Neural cell (in vitro differentiated cells): ENCODE measurements at regions not wholly inside any gene's neighbourhood (a gene's known extent, or its start where the extent isn't known, plus 50 kb on each side); places are given as distances from the start of the nearest gene placed in this dataset.

Experiments used
- H2AFZ ChIP-seq: fragments of 200-600, 300-800 bp; sonication (generic), shearing (Covaris generic); 2 replicates; pipeline ENCODE4 v1.6.0; 2014; ENCODE audit warnings: low read depth, mild to moderate bottlenecking, antibody characterized with exemption, low read length, moderate library complexity
- H3F3A ChIP-seq: fragments of 200-600 bp; shearing (Covaris generic); 2 replicates; pipeline ENCODE4 v1.6.1; 2016; ENCODE audit warnings: mild to moderate bottlenecking, moderate library complexity, mixed read lengths, antibody characterized with exemption, low read length; ENCODE audit not compliant: insufficient read depth, poor library complexity, severe bottlenecking
- H3K27ac ChIP-seq: fragments of 200-600, 300-800 bp; sonication (generic), shearing (Covaris generic); 2 replicates; pipeline ENCODE4 v1.5.1; 2014; ENCODE audit warnings: mild to moderate bottlenecking, low read length, moderate library complexity
- H3K27me3 ChIP-seq: fragments of 300-800, 200-600 bp; sonication (generic), shearing (Covaris generic); 2 replicates; pipeline ENCODE4 v1.6.0; 2014; ENCODE audit warnings: mild to moderate bottlenecking, low read depth, low read length, moderate library complexity; ENCODE audit not compliant: insufficient read depth
- H3K36me3 ChIP-seq: fragments of 300-800, 200-600 bp; sonication (generic), shearing (Covaris generic); 2 replicates; pipeline ENCODE4 v1.5.1; 2014; ENCODE audit warnings: mild to moderate bottlenecking, antibody characterized with exemption, low read length, moderate library complexity; ENCODE audit not compliant: insufficient read depth
- H3K4me2 ChIP-seq: fragments of 300-800, 200-600 bp; sonication (generic), shearing (Covaris generic); 2 replicates; pipeline ENCODE4 v1.6.0; 2014; ENCODE audit warnings: mild to moderate bottlenecking, low read length
- H3K4me3 ChIP-seq: fragments of 300-800, 200-600 bp; sonication (generic), shearing (Covaris generic); 2 replicates; pipeline ENCODE4 v1.5.1; 2014; ENCODE audit warnings: mild to moderate bottlenecking, low read length, moderate library complexity
- H3K79me2 ChIP-seq: fragments of 200-600 bp; shearing (Covaris generic); replicated peaks from 2 replicates; pipeline ENCODE4 v1.6.0; 2014; ENCODE audit warnings: mild to moderate bottlenecking, low read length, moderate library complexity; ENCODE audit not compliant: insufficient read depth
- H3K9ac ChIP-seq: fragments of 300-800, 200-600 bp; sonication (generic), shearing (Covaris generic); 2 replicates; pipeline ENCODE4 v1.6.1; 2016; ENCODE audit warnings: mild to moderate bottlenecking, low read length, mixed read lengths
- H3K9me2 ChIP-seq: fragments of 200-600 bp; shearing (Covaris generic); 2 replicates; pipeline ENCODE4 v1.6.1; 2016; ENCODE audit warnings: mild to moderate bottlenecking, low read length, mixed read lengths; ENCODE audit not compliant: insufficient read depth
- H3K9me3 ChIP-seq: fragments of 200-600, 300-800 bp; sonication (generic), shearing (Covaris generic); 2 replicates; pipeline ENCODE4 v1.6.1; 2016; ENCODE audit warnings: mild to moderate bottlenecking, mixed run types, low read length, moderate library complexity, mixed read lengths
- H4K20me1 ChIP-seq: fragments of 200-600 bp; shearing (Covaris generic); 2 replicates; pipeline ENCODE4 v1.6.1; 2016; ENCODE audit warnings: mild to moderate bottlenecking, mixed run types; ENCODE audit not compliant: insufficient read depth
- EP300 ChIP-seq: fragments of 450-650 bp; conservative IDR thresholded peaks from 2 replicates; pipeline ENCODE4 v1.6.1; 2014; ENCODE audit warnings: antibody characterized with exemption, mild to moderate bottlenecking, moderate library complexity; ENCODE audit not compliant: poor library complexity, severe bottlenecking
- EZH2 ChIP-seq: fragments of 200-600, 300-800 bp; shearing (Covaris generic), sonication (generic); IDR thresholded peaks from 2 replicates; pipeline ENCODE4 v1.6.1; 2014; ENCODE audit warnings: antibody characterized with exemption, low read length, borderline replicate concordance, mild to moderate bottlenecking; ENCODE audit not compliant: insufficient read depth, poor library complexity, severe bottlenecking
- MXI1 ChIP-seq: fragments of 450-650 bp; conservative IDR thresholded peaks from 2 replicates; pipeline ENCODE4 v1.6.1; 2014; ENCODE audit warnings: antibody characterized with exemption, mild to moderate bottlenecking; ENCODE audit not compliant: poor library complexity, severe bottlenecking
- POLR2AphosphoS5 ChIP-seq: IDR thresholded peaks from 2 replicates; pipeline ENCODE4 v1.6.1; 2012
- RAD21 ChIP-seq: fragments of 450-650 bp; conservative IDR thresholded peaks from 2 replicates; pipeline ENCODE4 v1.6.1; 2014; ENCODE audit warnings: antibody characterized with exemption, mild to moderate bottlenecking, moderate library complexity
- SMC3 ChIP-seq: fragments of 450-650 bp; conservative IDR thresholded peaks from 2 replicates; pipeline ENCODE4 v1.6.1; 2014; ENCODE audit warnings: antibody characterized with exemption, mild to moderate bottlenecking, moderate library complexity; ENCODE audit not compliant: poor library complexity
- TAF1 ChIP-seq: IDR thresholded peaks from 2 replicates; pipeline ENCODE4 v1.6.1; 2012; ENCODE audit warnings: low read depth
- TF ChIP-seq, protein P1 (sequence below): fragments of 450-650 bp; IDR thresholded peaks from 2 replicates; pipeline ENCODE4 v1.5.1; 2014; ENCODE audit warnings: antibody characterized with exemption, mild to moderate bottlenecking, moderate library complexity; ENCODE audit not compliant: poor library complexity, severe bottlenecking
- TF ChIP-seq, protein P2 (sequence below): IDR thresholded peaks from 2 replicates; pipeline ENCODE4 v1.6.1; 2012; ENCODE audit warnings: borderline replicate concordance

DNA sequence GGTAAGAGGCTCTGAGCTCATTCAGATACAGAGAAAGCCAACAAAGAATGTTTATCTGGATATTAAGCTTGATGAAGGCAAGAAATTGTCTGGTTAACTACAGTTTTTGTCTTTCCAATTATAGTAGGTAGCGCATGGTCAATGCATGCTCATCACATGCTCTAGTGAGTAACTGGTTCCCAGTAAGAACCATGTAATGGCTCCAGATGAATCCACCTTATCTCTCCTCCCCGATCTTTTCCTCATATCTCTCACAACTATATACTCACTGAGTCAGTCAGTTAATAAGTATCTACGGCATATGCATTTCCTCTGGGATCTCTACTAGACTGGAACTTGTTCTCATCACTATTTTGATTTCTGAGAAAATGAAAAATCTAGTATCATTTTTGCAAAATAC is 340.7 kb upstream of the DYNLRB2 start:
- no peaks in the 10 kb centered on the region for H3K79me2 ChIP-seq
- H3K36me3 ChIP-seq: no peaks in the 10 kb centered on the region
- no peak overlapping the region for H3K4me3 ChIP-seq
- TF ChIP-seq POLR2AphosphoS5 (no peak), EP300 (no peak)
- no peak overlapping the region for H2AFZ ChIP-seq
- no peaks in the 10 kb centered on the region for H3K27me3 ChIP-seq
- no peak overlapping the region for H3K9ac ChIP-seq
- H4K20me1 ChIP-seq: no peaks in the 10 kb centered on the region
- no peaks in the 10 kb centered on the region for H3K9me2 ChIP-seq
- no peak overlapping the region for H3K27ac ChIP-seq
- H3F3A ChIP-seq: no peaks in the 10 kb centered on the region
- H3K4me2 ChIP-seq: no peak overlapping the region
- H3K9me3 ChIP-seq: no peaks in the 10 kb centered on the region

DNA sequence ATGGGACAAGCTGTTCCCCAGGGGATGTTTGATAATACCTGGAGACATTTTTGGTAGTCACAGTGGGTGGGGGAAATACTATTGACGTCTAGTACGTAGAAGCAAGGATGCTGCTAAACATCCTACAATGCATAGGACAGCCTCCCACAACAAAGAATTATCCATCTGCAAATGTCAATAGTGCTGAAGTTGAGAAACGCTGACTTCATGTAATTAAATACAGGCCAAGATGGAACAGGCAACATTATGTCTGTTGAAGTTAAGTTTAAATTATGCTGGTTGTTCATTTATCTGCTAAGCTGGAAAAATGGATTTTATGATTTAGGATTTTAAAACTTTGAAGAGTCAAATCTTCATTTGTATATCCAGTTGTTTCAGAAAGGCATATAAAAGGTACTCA is 341.2 kb upstream of the DYNLRB2 start:
- Histone ChIP-seq H3K27me3 (no peaks in the 10 kb centered on the region), H2AFZ (no peak overlapping the region), H3K9me2 (no peaks in the 10 kb centered on the region), H3K4me2 (no peak overlapping the region), H3K79me2 (no peaks in the 10 kb centered on the region), H3K9me3 (no peaks in the 10 kb centered on the region), H3K9ac (no peak overlapping the region), H3K4me3 (no peak overlapping the region), H4K20me1 (no peaks in the 10 kb centered on the region), H3K27ac (no peak overlapping the region), H3F3A (no peaks in the 10 kb centered on the region), H3K36me3 (no peaks in the 10 kb centered on the region)
- TF ChIP-seq EZH2 (no peak), EP300 (no peak), SMC3 (no peak), TAF1 (no peak), MXI1 (no peak), POLR2AphosphoS5 (no peak), RAD21 (no peak)
- TF ChIP-seq, protein P1, sequence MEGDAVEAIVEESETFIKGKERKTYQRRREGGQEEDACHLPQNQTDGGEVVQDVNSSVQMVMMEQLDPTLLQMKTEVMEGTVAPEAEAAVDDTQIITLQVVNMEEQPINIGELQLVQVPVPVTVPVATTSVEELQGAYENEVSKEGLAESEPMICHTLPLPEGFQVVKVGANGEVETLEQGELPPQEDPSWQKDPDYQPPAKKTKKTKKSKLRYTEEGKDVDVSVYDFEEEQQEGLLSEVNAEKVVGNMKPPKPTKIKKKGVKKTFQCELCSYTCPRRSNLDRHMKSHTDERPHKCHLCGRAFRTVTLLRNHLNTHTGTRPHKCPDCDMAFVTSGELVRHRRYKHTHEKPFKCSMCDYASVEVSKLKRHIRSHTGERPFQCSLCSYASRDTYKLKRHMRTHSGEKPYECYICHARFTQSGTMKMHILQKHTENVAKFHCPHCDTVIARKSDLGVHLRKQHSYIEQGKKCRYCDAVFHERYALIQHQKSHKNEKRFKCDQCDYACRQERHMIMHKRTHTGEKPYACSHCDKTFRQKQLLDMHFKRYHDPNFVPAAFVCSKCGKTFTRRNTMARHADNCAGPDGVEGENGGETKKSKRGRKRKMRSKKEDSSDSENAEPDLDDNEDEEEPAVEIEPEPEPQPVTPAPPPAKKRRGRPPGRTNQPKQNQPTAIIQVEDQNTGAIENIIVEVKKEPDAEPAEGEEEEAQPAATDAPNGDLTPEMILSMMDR: no peak
- TF ChIP-seq, protein P2, sequence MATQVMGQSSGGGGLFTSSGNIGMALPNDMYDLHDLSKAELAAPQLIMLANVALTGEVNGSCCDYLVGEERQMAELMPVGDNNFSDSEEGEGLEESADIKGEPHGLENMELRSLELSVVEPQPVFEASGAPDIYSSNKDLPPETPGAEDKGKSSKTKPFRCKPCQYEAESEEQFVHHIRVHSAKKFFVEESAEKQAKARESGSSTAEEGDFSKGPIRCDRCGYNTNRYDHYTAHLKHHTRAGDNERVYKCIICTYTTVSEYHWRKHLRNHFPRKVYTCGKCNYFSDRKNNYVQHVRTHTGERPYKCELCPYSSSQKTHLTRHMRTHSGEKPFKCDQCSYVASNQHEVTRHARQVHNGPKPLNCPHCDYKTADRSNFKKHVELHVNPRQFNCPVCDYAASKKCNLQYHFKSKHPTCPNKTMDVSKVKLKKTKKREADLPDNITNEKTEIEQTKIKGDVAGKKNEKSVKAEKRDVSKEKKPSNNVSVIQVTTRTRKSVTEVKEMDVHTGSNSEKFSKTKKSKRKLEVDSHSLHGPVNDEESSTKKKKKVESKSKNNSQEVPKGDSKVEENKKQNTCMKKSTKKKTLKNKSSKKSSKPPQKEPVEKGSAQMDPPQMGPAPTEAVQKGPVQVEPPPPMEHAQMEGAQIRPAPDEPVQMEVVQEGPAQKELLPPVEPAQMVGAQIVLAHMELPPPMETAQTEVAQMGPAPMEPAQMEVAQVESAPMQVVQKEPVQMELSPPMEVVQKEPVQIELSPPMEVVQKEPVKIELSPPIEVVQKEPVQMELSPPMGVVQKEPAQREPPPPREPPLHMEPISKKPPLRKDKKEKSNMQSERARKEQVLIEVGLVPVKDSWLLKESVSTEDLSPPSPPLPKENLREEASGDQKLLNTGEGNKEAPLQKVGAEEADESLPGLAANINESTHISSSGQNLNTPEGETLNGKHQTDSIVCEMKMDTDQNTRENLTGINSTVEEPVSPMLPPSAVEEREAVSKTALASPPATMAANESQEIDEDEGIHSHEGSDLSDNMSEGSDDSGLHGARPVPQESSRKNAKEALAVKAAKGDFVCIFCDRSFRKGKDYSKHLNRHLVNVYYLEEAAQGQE: no peak
